ENCODE measurements at regions not wholly inside any gene's neighbourhood (a gene's known extent, or its start where the extent isn't known, plus 50 kb on each side); places are given as distances from the start of the nearest gene placed in this dataset.
A peak's percentile ranks its signal among the peaks of the same experiment; 100 is the strongest.
"Not testable (repeated sequence)": the region's sequence is repeated elsewhere in the genome, so short reads cannot be mapped to it uniquely, and the experiment has no call there.

- no peak for DNase-seq
Observed at GRCh38 chr13:22773465-22773864, 407.3 kb upstream of the SGCG start.

- no peak for DNase-seq
Observed at GRCh38 chr13:22776394-22777186, 404.2 kb upstream of the SGCG start.

- no peak for DNase-seq
Observed at GRCh38 chr13:22777207-22777606, 403.6 kb upstream of the SGCG start.

GRCh38 chr13:22789027-22789593, 391.7 kb upstream of the SGCG start:
- no peak for DNase-seq

GRCh38 chr13:22789916-22790315, 390.9 kb upstream of the SGCG start:
- DNase-seq: no peak

GRCh38 chr13:22793598-22794134, 387.1 kb upstream of the SGCG start:
- DNase-seq: peak in 1 of 4 experiments; percentile 5

GRCh38 chr13:22800526-22801401, 380.0 kb upstream of the SGCG start:
- DNase-seq: peak; percentile 91 to 96 (median 94)

GRCh38 chr13:22801402-22802003, 379.3 kb upstream of the SGCG start:
- peak in 2 of 4 experiments; percentile 3 to 5 for DNase-seq

- DNase-seq: no peak
Observed at GRCh38 chr13:22812793-22813192, 368.0 kb upstream of the SGCG start.

GRCh38 chr13:22813531-22814377, 367.0 kb upstream of the SGCG start:
- not testable (repeated sequence) for DNase-seq

GRCh38 chr13:22814433-22814832, 366.3 kb upstream of the SGCG start:
- not testable (repeated sequence) for DNase-seq

GRCh38 chr13:22821589-22821988, 359.2 kb upstream of the SGCG start:
- DNase-seq: no peak

GRCh38 chr13:22825186-22825585, 355.6 kb upstream of the SGCG start:
- DNase-seq: no peak

GRCh38 chr13:22828081-22828480, 352.7 kb upstream of the SGCG start:
- DNase-seq: no peak

- no peak for DNase-seq
Observed at GRCh38 chr13:22836475-22836874, 344.3 kb upstream of the SGCG start.

GRCh38 chr13:22837980-22838647, 342.7 kb upstream of the SGCG start:
- DNase-seq: no peak

GRCh38 chr13:22839603-22840530, 340.9 kb upstream of the SGCG start:
- DNase-seq: peak in 1 of 4 experiments; percentile 19

- no peak for DNase-seq
Observed at GRCh38 chr13:22846551-22846950, 334.2 kb upstream of the SGCG start.

GRCh38 chr13:22848539-22849052, 332.2 kb upstream of the SGCG start:
- DNase-seq: no peak

- DNase-seq: no peak
Observed at GRCh38 chr13:22855926-22856325, 324.9 kb upstream of the SGCG start.
